Ishikawa (cell line): ENCODE measurements at regions not wholly inside any gene's neighbourhood (a gene's known extent, or its start where the extent isn't known, plus 50 kb on each side); places are given as distances from the start of the nearest gene placed in this dataset.

ENCODE experiments used
- CEBPB ChIP-seq: IDR thresholded peaks from 2 replicates; pipeline ENCODE4 v1.6.1; 2012
- CREB1 ChIP-seq: IDR thresholded peaks from 2 replicates; pipeline ENCODE4 v1.6.1; 2012; ENCODE audit warnings: low read depth
- EGR1 ChIP-seq: IDR thresholded peaks from 2 replicates; pipeline ENCODE4 v1.6.1; 2012
- EP300 ChIP-seq: IDR thresholded peaks from 2 replicates; pipeline ENCODE4 v1.6.1; 2012; ENCODE audit warnings: borderline replicate concordance
- FOXM1 ChIP-seq: IDR thresholded peaks from 2 replicates; pipeline ENCODE4 v1.6.1; 2012; ENCODE audit warnings: low read depth, borderline replicate concordance
- NFIC ChIP-seq: IDR thresholded peaks from 2 replicates; pipeline ENCODE4 v1.6.1; 2012
- RAD21 ChIP-seq: IDR thresholded peaks from 2 replicates; pipeline ENCODE4 v1.6.1; 2012; ENCODE audit warnings: low read depth
- TAF1 ChIP-seq: IDR thresholded peaks from 2 replicates; pipeline ENCODE4 v1.6.1; 2012; ENCODE audit warnings: low read depth, mild to moderate bottlenecking
- TCF12 ChIP-seq: IDR thresholded peaks from 2 replicates; pipeline ENCODE4 v1.6.1; 2012; ENCODE audit warnings: low read depth
- TEAD4 ChIP-seq: IDR thresholded peaks from 2 replicates; pipeline ENCODE4 v1.6.1; 2012
- YY1 ChIP-seq: IDR thresholded peaks from 2 replicates; pipeline ENCODE4 v1.6.1; 2012; ENCODE audit warnings: low read depth
- ZBTB7A ChIP-seq: IDR thresholded peaks from 2 replicates; pipeline ENCODE4 v1.6.1; 2012; ENCODE audit warnings: low read depth
- TF ChIP-seq, protein P1 (sequence below): IDR thresholded peaks from 2 replicates; pipeline ENCODE4 v1.6.1; 2012
- TF ChIP-seq, protein P2 (sequence below): IDR thresholded peaks from 2 replicates; pipeline ENCODE4 v1.6.1; 2012; ENCODE audit warnings: low read depth, mild to moderate bottlenecking
- TF ChIP-seq, protein P3 (sequence below): IDR thresholded peaks from 2 replicates; pipeline ENCODE4 v1.6.1; 2012

DNA sequence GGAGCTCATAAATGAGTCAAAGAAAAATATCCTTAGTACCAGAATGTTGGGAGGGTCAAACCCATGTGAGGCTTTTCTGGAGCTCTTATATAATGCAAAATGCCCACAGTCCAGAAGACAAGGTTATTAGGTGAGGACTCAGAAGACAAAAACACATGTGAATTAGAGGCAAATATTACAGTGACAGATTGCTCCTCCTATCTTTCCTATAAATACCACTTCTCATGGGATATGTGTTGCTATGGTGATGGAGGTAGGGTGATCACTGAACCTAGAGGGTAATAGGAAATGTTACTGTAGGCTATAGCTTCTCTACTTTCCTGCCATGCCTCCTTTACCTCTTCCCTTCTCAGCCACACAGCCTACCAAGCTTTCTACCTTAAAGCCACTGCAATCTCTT lies 264.6 kb downstream of the SEC61B start:
- TF ChIP-seq FOXM1 (no peak), RAD21 (no peak), CEBPB (no peak), EGR1 (no peak), ZBTB7A (no peak), CREB1 (no peak), TCF12 (no peak), YY1 (no peak), TAF1 (no peak), NFIC (no peak), TEAD4 (no peak), EP300 (no peak)
- TF ChIP-seq, protein P1, sequence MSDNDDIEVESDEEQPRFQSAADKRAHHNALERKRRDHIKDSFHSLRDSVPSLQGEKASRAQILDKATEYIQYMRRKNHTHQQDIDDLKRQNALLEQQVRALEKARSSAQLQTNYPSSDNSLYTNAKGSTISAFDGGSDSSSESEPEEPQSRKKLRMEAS = no peak
- TF ChIP-seq, protein P2, sequence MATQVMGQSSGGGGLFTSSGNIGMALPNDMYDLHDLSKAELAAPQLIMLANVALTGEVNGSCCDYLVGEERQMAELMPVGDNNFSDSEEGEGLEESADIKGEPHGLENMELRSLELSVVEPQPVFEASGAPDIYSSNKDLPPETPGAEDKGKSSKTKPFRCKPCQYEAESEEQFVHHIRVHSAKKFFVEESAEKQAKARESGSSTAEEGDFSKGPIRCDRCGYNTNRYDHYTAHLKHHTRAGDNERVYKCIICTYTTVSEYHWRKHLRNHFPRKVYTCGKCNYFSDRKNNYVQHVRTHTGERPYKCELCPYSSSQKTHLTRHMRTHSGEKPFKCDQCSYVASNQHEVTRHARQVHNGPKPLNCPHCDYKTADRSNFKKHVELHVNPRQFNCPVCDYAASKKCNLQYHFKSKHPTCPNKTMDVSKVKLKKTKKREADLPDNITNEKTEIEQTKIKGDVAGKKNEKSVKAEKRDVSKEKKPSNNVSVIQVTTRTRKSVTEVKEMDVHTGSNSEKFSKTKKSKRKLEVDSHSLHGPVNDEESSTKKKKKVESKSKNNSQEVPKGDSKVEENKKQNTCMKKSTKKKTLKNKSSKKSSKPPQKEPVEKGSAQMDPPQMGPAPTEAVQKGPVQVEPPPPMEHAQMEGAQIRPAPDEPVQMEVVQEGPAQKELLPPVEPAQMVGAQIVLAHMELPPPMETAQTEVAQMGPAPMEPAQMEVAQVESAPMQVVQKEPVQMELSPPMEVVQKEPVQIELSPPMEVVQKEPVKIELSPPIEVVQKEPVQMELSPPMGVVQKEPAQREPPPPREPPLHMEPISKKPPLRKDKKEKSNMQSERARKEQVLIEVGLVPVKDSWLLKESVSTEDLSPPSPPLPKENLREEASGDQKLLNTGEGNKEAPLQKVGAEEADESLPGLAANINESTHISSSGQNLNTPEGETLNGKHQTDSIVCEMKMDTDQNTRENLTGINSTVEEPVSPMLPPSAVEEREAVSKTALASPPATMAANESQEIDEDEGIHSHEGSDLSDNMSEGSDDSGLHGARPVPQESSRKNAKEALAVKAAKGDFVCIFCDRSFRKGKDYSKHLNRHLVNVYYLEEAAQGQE = no peak
- TF ChIP-seq, protein P3, sequence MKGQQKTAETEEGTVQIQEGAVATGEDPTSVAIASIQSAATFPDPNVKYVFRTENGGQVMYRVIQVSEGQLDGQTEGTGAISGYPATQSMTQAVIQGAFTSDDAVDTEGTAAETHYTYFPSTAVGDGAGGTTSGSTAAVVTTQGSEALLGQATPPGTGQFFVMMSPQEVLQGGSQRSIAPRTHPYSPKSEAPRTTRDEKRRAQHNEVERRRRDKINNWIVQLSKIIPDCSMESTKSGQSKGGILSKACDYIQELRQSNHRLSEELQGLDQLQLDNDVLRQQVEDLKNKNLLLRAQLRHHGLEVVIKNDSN = no peak

DNA sequence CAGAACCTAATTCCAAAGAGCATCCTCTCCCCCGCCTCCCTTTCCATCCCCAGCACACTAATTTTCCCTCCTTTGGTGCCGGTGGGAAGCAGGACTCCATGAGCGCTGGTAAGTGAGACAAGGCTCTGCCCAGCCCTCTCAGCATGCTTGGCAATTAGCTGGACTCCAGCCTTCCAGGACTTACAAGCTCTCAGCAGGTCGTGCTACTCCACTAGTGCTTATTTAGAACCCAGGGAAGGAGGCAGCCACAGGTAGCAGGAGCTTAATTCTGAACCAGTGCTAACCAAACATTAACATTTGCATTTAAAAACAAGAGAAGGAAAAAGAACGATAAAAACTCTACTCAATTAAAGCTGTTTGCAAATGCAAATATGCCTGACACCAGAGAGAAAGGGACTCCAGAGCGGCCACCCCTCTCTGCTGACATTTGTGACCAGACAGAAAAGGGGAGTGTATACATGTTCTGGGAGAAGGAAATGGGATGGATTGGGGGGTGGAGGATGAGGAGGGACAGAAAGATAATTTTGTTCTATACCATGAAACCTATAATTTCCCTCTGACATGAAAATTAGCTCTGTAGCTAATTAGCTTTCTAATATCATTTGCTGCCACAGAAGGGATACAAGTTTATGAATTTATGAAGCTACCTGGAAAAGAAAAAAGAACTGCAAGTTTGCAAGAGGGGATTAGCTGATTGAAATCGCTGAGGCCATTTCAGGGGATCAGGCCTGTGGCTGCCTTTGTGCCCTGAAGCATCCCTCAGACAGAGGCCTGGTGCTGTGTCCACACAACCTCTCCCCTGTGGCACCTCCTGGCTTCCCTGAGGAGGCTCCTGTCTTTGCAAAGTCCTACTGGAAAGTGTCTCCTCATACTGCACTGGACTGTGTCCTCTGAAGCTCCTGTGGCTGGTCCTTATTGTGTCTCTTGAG lies 266.3 kb downstream of the SEC61B start:
- no peak for TF ChIP-seq NFIC
- TF ChIP-seq EP300 = no peak
- no peak for TF ChIP-seq EGR1
- TF ChIP-seq FOXM1 = no peak
- TF ChIP-seq, protein P2 = no peak
- TF ChIP-seq CREB1 = no peak
- TF ChIP-seq, protein P3 = no peak
- no peak for TF ChIP-seq TCF12
- no peak for TF ChIP-seq ZBTB7A
- no peak for TF ChIP-seq TEAD4
- TF ChIP-seq YY1 = no peak
- TF ChIP-seq TAF1 = no peak
- TF ChIP-seq RAD21 = no peak
- TF ChIP-seq CEBPB = no peak

DNA sequence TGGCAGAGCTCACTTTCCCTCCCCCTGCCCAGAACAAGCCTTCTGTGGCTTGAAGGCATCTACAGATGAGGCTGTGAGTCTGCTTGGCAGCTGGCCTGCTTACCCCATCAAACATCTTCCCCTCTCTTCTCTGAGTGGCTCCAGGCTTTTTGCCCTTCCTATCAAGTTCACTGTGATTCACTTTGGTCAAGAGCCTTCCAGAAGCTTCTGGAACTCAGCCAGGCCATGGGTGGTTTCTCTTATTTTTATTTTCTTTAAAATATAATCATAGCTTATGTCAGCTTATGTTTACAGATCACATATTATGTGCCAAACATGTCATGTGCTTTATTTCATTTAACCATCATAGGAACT lies 267.0 kb downstream of the SEC61B start:
- TF ChIP-seq TEAD4 (no peak), RAD21 (no peak), NFIC (no peak), TAF1 (no peak), CEBPB (no peak), FOXM1 (no peak), CREB1 (no peak), ZBTB7A (no peak), EGR1 (no peak), EP300 (no peak), TCF12 (no peak)
- TF ChIP-seq, protein P1 = no peak

DNA sequence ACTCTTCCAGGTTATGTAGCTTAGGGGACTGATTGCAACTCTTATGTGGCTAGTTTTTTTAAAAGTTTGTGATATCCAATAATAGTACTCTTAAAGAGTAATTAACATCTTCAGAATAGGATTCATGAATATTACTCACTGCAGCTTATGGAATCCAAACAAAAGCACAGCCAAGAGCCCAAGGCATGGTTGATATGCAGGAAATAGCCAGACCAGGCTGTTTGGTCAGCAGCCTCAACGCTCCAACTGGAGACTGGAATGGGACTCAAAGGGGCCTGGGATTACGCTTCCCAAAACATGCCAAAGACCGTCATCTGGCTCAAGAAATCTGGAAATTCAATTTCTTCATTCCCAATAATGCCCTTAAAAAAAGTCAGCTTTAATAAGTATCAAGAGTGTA lies 268.6 kb downstream of the SEC61B start:
- TF ChIP-seq NFIC (no peak), ZBTB7A (no peak), EP300 (no peak), TEAD4 (no peak), FOXM1 (no peak), EGR1 (no peak), CREB1 (no peak), YY1 (no peak)
- TF ChIP-seq, protein P1 = no peak

DNA sequence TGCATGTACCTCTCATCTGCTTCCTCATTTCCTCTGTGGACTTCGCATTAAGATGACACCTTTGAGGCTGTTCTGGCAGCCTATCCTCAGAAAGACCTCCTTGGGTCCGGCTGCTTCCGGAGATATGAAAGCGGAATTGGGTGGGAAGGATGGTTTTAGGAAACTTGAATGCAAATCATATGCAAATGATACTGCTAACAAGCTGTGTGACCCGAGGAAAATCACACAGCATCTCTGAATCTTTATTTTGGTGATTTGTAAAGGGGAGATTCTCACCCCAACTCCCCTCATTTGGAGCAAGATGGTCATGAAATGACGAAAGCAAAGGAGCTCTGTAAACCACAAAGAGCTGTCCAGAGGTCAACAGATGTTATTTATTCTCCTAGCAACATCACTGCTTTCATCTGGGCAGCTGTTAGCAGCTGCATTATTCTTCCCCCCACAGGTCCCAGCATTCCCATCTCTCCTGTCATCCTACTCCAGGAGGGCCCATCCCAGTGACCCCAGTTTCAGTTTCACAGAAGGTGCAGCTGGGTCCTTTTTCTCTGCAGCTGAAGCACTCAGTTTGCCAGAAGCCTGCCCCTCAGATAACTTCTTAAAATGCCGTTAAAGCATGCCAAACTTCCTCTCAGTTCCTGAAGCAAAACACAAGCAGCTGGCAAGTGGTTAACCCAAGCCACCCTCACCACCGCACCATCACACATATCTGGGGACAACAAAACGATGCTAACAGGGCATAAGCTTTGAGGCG lies 269.5 kb downstream of the SEC61B start:
- TF ChIP-seq, protein P3 = no peak
- TF ChIP-seq YY1 (no peak), CREB1 (no peak), NFIC (no peak), EP300 (no peak), FOXM1 (no peak), CEBPB (no peak), RAD21 (no peak), TCF12 (no peak), TAF1 (no peak), ZBTB7A (no peak), EGR1 (no peak), TEAD4 (no peak)
- TF ChIP-seq, protein P1 = no peak
- TF ChIP-seq, protein P2 = no peak
